Posterior vena cava (tissue), 2 donors: ENCODE measurements at regions not wholly inside any gene's neighbourhood (a gene's known extent, or its start where the extent isn't known, plus 50 kb on each side); places are given as distances from the start of the nearest gene placed in this dataset.
"Not testable (repeated sequence)": the region's sequence is repeated elsewhere in the genome, so short reads cannot be mapped to it uniquely, and the experiment has no call there.

Experiments used
- DNase-seq: peaks from one replicate; pipeline ENCODE4 v3.0.0-alpha.2; 2020; ENCODE audit warnings: low spot score
- intact Hi-C, 2 donors: fragments of 100-400 bp; cut with DNase I; formaldehyde crosslinking; loops; one replicate each; pipeline versions ENCODE4 v1.14.1 to v1.14.2; 2022 to 2023
- donor health status: DM: yes; HTN: yes; CAD: no.
- donor health status: DM: yes; HTN: yes; CAD: no.

DNA sequence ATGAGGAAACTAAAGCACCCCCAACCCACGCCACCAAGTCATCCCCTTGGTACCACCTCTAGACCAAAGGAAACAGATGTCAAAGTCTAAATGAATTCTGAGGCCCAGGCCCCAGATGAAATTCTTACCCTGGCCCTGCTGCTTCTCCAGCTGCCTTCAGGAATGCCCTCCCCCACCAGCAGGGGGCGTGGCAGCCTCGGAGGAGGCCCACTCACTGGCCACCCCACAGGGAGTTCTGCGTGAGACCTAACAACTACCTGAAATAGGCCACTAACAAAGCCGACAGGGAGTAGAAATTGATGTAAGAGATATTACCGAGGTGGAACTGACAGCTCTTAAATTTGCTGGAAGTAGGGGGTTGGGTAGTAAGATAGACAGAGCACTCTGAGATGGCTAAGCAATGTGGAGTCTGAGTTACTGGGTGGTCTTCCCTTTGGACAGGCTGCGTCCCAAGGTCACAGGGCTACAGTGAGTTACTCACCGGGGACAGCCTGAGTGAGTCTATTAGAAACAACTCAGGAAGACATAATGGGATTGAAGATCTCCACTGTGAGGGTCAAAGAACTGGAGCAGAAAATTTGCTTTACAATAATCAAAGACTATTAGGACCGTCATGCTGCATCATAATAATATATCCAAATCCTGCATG lies 240.7 kb downstream of the SHOX2 start:
- intact Hi-C loops: no loop called here
- no peak for DNase-seq

DNA sequence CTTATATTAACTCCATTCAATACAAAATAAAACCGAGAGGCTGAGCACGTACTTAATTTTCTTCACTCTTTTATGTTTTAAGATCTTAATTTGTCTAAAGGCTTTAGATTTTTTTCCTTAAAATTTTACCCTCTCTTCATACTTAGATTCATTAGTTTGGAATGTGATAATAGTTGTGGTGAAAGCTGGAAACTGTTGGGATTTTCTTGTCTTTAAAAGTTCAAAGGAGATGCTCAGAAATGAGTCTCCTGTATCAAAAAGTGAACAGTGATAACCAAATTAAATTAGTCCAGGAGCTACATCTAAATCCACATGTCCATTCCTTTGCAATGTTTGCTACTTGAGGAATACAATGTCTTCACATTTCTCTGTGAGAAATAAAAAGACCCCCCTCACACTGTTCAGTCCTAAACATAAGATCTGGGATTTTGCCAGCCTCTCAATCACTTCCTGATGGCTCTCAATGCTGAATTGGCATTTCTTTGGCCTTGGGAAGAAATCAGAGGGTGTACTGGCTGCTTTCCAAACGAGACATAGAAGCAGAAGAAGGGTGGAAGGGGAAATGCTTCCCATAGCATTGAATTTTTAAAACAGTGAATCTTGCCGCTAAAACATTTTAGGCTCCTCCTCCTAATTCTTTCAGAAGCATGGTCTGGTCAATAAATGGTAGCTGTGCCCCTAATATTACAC lies 245.0 kb downstream of the SHOX2 start:
- intact Hi-C loops: no loop called here
- DNase-seq: no peak

DNA sequence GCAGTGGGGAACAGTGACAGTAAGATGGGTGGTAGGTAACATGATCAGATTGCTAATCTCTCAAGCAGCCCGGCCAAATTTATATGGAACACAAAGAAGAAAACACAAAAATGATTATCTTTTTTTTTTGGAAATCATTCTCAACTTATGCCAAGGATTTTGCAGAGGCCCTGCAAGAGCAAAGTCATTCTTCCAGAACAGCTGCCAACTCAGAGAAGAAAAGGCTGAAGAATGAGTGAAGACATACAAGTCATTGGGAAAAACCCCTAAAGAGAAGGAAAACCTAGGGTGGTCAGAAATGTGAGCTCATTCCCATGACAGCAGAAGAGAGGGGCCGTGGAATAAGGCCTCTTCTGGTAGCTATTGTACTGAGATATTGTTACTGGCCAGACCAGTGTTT lies 246.7 kb downstream of the SHOX2 start:
- DNase-seq: no peak
- intact Hi-C loops: no loop called here

DNA sequence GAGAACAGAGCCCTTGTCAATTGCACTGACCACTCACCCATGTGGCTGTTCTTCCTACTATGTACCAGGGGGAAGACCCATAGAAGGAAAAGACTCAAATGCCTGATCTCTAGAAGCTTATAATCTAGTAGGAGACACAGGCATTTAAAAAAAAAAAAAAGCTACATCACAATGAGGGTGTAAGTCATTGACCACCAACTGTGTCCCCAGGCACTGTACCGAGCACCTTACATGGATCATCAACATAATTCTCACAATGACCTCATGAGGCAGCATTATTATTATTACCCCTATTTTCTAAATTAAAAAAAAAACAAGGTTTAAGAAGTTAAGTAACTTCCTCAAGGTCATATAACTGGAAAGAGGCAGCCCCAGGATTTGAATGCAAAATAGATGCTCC lies 247.4 kb downstream of the SHOX2 start:
- DNase-seq: no peak
- intact Hi-C loops: no loop called here

DNA sequence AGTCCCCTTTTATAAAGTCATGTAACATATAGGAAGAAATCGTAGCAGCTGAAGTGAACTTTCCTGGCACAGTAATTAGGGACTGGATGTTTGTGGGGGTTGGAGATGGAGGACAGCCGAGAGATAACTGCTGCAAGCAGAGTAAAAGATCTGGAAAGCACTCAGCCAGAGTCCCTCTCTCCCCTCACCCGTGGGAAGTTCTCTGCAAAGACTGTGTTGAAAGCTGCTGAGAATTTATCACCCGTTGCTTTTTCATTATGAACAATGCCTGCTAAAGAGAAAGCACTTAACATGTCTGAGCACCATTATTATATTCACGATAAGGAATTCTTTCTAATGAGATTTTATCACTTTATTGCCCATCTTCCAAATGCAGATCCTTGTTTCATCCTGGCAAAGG lies 248.8 kb downstream of the SHOX2 start:
- intact Hi-C loops: no loop called here

DNA sequence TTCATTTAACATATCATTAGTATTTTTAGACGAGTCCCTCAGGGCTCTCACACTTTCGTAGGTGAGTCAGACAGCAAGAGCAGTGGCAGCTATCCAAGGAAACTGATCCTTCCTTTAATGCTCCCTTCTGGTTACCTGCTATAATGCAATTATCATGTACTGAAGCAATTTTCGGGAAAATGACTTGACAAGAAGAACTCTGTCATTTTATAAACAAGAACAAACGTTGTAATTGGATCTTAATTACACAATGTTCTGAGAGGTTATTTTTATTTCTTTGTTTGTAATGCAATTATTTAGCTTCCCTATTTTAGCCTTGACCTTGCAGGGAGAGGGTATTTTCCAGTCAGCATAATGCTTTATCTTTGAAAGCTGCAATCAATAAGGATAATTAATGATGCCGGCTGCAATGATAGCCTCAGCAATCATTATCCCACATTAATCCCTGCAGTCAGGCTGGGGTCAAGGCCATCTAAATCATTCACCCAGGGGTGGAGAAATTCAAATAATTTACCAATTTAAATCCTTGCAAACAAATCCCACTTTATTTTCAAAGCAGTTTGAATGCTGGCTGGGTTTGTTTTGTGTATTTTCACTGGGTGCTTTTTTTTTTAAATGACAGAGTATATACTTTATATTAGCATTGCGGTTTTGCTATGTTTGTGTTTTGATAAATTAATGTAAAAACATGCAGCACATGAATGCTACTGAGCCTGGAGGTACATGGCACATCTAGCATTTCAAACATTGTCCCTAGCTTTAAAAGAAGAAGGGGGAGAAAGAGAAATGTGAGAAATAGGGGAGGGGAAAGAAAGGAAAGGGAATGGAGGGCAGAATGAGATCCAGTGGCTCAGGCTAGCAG lies 249.9 kb downstream of the SHOX2 start:
- DNase-seq: no peak
- intact Hi-C loops: no loop called here

More for the DNA sequence above, 248.8 kb downstream of the SHOX2 start:
- no peak for DNase-seq

DNA sequence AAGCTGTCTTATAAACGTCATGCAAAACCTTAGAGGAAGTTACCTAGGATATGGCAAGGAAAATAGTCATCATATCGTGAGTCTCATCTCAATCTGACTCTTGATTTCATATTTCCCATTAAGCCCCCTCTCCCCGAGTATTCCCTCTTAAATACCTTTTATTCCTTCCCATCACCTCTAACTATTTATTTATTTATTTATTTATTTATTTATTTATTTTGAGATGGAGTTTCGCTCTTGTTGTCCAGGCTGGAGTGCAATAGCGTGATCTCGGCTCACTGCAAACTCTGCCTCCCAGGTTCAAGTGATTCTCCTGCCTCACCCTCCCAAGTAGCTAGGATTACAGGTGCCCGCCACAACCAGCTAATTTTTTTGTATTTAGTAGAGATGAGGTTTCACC lies 260.4 kb downstream of the SHOX2 start:
- DNase-seq, intact Hi-C loops: not testable (repeated sequence)

DNA sequence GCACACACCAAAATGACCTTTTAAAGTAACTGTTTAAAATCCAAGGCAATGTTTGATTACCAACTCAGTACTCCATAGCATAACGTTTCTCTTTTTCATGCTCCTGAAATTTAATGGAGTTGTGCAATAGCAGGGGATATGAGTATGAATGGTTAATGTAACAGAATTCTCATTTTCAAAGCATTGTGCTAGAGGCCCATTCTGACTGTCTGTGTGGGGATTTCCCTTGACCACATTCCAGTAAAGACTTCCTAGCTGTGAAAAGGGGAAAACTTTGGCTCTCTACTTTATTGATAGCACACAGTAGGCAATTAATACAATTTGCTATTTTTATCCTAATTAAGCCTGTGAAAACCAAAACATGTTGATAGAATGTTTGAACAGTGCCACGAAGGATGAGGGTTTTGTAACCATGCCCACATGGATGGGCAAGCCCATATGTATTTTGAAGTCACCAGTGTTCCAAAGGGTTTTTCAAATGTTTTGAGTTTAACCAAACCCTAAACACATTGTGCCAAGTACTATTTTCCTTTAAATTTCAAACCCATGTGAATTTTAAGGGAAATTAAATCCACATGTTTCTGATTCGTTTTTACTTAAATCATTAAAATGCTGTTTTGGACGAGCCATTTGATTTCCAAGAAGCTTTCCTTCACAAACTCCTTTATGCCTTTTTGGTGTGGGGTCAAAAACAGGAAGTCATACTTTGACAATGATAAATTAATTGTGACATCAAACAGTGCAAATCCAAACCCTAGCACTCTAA lies 261.2 kb downstream of the SHOX2 start:
- intact Hi-C loops: no loop called here
- DNase-seq: no peak

DNA sequence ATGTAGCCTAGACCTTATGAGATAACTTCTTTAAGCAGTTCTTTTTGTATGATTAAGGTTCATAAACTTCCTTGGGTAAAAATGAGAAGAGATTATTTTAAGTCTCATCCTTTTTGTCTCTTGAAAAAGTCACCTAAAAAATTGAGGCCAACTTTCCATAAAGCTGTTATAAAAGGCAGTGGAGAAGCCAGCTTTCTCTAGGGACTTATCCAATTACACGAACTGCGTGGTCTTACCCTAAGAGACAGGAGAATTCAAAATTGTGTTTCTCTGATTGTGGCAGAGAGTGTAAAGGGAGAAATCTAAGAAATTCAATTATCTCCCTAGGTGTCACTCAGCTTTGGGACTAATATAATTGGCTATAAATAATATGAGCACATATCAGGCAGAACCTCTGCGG lies 262.0 kb downstream of the SHOX2 start:
- no peak for DNase-seq
- intact Hi-C loops: no loop called here

DNA sequence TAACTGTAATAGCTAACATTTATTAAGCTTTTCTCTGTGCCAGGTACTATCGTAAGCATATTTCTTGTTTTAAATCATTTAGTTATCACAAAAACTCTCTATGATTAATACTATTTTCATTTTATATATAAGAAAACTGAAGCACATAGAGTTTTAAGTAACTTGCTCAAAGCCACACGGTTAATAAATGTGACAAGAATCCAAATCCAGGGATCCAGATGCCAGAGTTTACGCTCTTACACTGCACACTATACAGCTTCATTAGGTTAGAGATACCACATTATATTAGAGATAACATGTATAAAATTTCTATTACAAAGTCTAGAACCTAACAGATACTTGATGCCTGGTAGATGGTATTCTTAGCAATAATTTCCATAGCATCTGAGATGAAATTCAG lies 265.2 kb downstream of the SHOX2 start:
- intact Hi-C loops: no loop called here
- DNase-seq: no peak

DNA sequence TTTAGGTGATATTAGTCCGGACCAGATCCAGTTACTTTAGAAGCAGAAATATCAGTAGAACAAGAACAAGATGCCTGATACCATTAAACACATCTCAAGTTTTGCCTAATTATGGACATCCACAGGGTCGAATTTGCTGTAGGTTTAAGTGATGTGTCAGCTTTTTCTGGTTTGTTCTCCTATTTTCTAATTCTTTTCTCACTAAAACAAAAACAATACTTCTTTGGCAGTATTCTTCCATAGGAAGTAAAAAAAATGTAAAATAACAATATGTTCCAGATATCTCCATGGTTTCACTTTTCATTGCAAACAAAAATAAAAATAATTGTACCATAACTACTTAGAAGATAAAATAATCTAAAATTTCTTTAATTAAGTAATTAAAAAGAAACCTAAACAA lies 265.7 kb downstream of the SHOX2 start:
- intact Hi-C loops: no loop called here

DNA sequence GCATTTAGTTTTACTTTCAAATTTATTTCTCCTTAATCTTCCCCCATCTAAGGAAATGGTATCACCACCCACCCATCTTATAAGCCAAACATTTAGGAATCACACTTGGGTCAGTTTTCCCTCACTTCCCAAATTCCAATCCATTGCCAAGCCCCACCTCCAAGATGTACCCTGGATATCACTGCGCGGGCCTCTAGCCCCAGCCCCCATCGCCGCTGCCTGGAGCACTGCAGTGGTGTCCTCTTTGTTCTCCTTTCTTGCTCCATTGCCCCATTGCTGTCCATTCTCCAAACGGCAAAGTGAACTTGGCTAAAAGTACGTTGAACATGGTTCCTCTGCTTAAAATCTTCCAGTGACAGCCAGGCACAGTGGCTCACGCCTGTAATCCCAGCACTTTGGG lies 267.8 kb downstream of the SHOX2 start:
- intact Hi-C loops: no loop called here
- no peak for DNase-seq

More for the DNA sequence above, 265.7 kb downstream of the SHOX2 start:
- DNase-seq: no peak

DNA sequence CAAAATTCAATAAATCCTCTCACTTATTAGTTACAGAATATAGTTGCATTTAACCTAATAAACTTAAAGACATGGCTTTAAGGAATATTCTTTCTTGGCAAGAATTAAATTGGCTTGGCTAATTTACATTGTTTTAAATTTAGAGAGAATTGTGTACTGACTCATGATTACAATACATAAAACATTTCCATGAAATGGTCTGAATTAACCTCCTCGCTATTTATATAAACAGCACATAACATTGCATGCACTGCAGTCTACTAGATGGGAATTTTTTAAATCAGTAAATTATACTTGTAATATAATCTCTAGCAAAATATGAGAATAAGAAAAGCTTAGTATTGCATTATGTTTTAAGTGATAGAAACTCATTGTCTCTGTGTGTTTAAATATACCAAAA lies 268.9 kb downstream of the SHOX2 start:
- intact Hi-C loops: no loop called here
- no peak for DNase-seq

DNA sequence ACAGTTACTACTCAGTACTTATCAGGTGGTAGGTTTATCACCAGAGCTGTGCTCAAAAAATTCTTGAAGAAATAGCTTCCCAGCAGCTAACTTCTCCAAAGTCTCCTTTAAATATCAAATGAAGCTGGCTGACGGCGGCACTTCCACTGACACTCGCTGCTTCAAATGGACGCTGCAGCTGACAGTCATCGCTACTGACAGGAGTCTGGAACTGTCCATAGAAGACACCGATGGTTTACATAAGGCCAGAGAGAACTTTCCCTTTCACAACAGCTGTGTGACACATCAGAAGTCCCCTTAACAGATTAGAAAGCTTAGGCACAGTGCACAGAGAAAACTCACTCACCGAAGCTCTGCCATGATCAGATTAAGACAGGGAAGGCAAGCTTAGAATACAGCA lies 270.2 kb downstream of the SHOX2 start:
- intact Hi-C loops: no loop called here
- DNase-seq: no peak

DNA sequence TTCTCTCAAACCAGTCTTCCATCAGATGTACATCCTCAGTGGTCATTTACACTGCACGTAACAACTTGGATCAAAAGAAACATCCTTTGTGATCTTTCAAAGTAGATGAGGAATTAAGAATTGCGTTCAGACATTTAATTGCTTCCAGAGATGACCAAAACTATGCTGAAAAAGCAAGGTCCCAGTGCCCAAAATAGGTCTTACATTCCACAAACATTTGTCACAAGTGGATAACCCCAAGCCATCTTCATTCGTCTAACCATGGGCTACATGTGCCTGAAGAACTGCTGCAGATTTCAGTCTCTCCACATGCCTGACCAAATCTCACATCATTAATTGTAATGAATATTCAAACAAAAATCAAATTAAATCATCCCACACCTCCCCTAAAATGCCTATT lies 273.6 kb downstream of the SHOX2 start:
- no peak for DNase-seq
- intact Hi-C loops: no loop called here

DNA sequence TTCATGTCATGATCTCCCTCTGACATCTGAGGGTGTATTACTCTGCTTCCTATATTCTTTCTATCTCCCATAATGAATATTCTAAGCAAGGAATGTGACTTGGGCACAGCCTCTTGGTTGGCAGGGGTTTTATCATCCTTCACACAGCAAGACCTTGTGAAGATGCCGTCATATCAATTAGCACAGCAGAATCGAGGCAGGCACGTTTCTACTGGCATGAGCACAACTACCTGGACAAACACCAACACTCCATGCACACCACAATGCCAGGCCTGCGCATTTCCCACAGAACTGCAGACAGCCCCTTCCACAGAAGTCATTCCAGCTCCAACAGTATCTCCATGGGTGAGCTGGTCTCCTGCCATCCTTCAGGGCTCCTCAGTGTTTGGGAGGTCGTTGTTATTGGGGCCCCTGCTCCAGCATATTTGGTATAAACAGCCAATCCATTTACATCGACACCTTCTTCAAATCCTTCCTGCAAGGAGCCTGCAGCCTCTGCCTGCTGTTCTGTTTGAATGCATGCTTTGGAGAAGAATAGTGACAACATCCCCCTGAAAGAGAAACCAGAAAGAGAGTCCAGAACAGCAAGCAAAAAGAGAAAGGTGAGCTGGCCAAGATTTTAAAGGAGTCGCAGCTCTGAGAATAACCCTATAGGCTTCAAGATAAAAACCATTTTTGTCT lies 275.5 kb downstream of the SHOX2 start:
- no peak for DNase-seq
- intact Hi-C loops: no loop called here

DNA sequence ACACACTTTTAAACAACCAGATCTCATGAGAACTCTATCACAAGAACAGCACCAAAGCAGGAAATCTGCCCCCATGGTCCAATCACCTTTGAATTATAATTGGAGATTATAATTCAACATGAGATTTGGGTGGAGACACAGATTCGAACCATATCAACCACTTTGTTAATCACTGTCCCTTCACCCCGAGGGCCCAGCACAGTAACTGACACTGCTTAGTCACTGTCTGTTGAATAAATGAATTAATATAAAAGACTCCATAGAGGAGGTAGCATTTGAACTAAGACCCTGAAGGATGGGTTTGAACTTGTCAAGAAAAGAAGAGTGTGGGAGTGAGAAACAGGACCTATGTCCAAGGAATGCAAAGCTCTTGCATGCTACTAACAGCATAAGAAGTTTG lies 276.4 kb downstream of the SHOX2 start:
- intact Hi-C loops: no loop called here
- DNase-seq: no peak

DNA sequence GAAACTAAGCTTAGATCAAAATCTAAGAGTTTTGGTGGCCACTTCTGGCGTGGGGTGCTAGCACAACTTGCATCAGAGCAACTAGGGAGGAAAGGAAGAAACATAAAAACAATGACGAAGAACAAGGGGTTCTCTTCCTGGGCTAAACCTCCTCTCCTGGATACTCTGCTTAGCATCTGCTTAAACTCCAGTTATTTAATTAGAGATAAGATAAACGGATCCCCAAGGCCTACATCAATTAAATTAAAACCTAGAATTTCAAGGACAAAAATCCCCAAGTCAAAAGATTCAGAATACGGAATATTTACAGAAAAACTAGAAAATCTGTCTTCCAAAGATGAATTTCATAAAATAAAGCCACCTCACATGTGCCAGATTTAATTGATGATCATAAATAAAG lies 281.9 kb downstream of the SHOX2 start:
- no peak for DNase-seq
- intact Hi-C loops: no loop called here

DNA sequence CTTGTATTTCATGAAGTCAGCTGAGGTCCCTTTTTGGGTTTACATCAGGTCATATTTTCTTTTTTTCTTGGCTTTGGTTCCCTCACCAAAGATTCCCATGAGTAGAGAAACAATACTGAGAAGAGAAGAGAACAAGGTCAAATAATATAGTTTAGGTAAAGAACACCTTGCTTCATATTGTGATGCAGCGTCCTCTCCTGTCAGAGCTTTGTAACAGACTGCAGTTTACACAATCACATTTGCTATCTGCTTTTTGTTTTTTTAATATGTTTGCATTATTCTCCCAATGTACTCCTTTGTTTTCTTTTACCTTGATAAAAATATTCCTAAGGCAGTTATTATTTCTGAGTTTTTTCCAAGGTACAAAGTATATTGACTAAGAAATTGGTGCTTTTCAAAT lies 283.2 kb downstream of the SHOX2 start:
- DNase-seq: no peak
- intact Hi-C loops: no loop called here
